WI38 (cell line): ENCODE measurements at regions not wholly inside any gene's neighbourhood (a gene's known extent, or its start where the extent isn't known, plus 50 kb on each side); places are given as distances from the start of the nearest gene placed in this dataset.

Source experiments
- H3K4me3 ChIP-seq: 2 replicates; pipeline ENCODE4 v1.5.1; 2011; ENCODE audit warnings: low read depth, mild to moderate bottlenecking, control low read depth, low read length
- TF ChIP-seq, protein P1 (sequence below): IDR thresholded peaks from 2 replicates; pipeline ENCODE4 v1.5.1; 2012; ENCODE audit warnings: low read depth, mild to moderate bottlenecking, control low read depth, low read length

DNA sequence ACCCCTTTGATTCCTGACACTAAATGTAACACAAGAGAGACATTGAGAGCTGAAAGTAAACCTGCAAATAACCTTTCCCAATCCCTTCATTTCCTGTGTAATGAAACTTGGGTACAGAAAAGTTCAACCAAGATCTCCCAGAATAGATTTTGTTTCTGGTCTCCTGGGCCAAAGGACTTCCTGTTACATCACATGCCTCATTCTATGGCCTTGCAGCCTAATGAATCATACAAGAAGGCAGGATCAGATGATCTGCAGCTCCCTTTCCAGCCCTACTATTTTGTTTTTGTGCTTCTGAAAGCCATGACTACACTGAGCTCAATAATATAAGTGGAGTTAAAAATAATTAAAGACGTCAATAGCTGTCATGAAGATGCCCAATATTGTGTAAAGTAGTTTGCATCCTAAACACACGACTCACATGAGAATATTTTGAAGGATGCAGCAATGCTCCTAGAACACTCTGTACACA is 73.4 kb upstream of the NOX3 start:
- TF ChIP-seq, protein P1, sequence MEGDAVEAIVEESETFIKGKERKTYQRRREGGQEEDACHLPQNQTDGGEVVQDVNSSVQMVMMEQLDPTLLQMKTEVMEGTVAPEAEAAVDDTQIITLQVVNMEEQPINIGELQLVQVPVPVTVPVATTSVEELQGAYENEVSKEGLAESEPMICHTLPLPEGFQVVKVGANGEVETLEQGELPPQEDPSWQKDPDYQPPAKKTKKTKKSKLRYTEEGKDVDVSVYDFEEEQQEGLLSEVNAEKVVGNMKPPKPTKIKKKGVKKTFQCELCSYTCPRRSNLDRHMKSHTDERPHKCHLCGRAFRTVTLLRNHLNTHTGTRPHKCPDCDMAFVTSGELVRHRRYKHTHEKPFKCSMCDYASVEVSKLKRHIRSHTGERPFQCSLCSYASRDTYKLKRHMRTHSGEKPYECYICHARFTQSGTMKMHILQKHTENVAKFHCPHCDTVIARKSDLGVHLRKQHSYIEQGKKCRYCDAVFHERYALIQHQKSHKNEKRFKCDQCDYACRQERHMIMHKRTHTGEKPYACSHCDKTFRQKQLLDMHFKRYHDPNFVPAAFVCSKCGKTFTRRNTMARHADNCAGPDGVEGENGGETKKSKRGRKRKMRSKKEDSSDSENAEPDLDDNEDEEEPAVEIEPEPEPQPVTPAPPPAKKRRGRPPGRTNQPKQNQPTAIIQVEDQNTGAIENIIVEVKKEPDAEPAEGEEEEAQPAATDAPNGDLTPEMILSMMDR, result no peak
- no peak overlapping the region for H3K4me3 ChIP-seq

DNA sequence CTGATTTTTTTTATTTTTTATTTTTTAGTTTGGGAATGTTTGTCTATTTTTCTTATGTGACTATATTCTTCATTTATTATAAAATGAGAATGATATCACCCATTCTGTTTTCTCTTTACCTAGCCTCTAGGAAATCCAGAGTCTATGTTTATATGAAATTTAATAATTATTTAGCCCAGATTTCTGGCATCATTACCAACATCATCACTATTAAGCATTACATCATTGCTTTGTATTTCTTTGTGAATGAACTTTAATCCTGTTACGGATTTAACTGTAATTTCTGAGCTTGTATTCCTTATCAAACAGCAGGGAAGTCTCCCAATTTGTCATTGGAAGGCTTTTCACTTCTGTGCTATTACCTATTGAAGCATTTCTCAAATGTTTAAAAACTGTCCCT is 72.7 kb upstream of the NOX3 start:
- TF ChIP-seq, protein P1, result no peak
- no peak overlapping the region for H3K4me3 ChIP-seq

DNA sequence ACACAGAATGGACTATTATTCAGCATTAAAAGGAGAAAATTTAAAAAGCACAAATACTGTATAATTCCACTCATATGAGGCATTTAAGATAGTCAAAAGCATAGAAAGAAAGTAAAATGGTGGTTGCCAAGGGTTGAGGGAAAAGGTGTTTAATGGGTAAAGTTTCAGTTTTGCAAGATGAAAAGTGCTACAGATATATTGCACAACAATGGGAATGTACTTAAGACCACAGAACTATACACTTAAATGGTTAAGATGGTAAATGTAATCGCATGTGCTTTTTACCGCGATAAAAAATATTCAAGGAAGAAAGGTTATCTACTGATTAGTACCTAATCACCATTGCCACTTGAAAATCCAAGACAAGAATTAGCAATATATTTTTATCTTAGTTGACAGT is 71.8 kb upstream of the NOX3 start:
- no peak overlapping the region for H3K4me3 ChIP-seq
- TF ChIP-seq, protein P1, result no peak

DNA sequence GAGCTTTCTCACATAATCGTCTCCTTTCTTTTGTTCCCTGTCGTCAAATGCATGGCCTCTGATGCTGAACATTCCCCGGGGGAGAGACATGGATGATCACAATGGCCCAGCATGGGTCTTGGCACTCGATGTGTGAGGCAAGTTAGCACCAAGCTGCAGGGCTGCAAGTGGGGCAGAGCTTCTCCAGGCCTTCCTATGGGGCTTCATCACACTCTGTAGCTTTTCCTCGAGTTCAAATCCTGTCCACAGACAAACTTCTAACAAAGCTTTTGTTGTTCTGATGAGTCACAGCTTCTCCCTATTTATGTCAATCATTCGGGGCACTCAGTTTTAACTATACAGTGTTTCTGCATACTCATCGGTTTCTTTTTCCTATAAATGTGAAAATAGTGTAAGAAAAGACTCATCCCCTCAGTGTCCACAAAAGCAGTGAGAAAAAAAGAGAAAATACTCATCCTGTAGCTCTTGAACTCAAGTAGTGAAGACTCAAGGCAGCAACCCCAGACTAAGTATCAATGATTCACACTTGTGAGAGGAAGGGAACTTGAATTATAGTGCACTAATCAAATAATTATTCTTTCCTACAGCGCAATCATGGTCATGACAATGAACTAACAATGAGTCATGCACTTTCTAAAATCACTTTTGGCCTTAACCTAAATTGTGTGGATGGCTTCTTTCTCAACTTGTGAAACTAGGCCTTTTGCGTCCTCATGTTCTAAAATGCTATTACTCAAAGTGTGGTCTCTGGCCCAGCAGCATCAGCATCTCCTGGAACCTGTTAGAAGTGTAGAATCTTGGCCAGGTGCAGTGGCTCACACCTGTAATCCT is 68.4 kb upstream of the NOX3 start:
- TF ChIP-seq, protein P1, result no peak
- no peak overlapping the region for H3K4me3 ChIP-seq

DNA sequence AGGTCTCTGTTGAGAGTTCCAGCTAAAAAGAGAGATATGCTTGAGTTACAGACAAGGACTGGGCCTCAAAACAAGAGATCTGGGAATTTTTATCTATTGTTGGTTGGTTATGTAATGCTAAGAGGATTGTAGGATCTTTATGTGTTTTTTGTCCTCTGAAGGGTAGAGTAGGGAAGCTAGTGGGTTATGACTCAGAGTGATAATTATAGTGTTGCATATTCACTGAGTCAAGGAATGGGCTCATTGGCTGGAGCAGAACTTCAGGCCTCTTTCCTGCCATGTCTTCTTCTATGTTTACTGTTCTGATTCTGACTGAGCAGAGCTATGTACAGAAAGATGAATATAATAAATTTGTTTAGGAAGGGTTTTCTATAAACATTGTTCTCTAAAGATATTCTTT is 66.1 kb upstream of the NOX3 start:
- no peak overlapping the region for H3K4me3 ChIP-seq
- TF ChIP-seq, protein P1, result no peak

DNA sequence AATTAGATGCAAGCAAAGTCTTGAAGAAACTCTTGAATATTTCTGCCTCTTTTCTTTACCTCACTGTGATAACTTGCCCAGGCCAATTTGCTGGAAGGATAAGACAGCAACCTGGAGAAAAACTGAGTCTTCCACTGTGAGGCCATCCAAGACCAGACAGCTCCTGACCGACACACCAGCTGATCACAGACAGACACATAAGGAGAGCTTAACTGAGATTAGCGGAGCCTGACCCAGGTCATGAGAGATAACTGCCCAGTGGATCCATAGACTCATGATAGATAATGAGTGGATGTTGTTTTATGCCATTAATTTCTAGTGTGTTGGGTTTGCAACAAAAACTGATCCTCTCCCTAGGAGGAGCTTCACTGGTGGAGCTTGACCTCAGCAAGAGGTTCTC is 64.4 kb upstream of the NOX3 start:
- TF ChIP-seq, protein P1, result no peak
- H3K4me3 ChIP-seq, result no peak overlapping the region

DNA sequence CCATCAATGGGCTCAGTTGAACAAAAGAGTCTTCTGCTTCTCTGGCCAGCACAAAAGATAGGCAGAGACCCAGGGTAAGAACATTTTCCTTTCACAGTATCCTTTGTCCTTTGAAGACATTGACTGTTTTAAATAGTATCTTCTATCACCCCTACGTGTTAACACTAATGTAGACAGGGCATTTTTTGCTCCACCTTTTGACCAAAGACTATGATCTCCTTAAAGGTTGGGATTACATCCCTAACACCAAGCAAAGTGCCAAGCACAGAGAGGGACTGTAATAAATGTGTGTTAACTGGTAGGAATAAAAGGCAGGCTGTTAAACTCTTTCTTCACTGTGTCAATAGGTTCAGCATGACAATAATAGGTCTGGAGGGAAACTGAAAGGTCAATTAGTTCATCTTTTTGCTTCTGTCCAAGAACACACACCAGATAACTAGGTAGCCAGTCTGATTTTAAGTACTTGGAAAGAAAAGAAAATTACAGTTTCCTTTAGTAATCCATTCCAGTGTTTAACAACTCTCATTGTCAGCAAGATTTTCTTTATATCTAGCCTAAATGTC is 63.6 kb upstream of the NOX3 start:
- TF ChIP-seq, protein P1, result no peak
- no peak overlapping the region for H3K4me3 ChIP-seq
